ENCODE measurements at regions not wholly inside any gene's neighbourhood (a gene's known extent, or its start where the extent isn't known, plus 50 kb on each side); places are given as distances from the start of the nearest gene placed in this dataset.

DNA sequence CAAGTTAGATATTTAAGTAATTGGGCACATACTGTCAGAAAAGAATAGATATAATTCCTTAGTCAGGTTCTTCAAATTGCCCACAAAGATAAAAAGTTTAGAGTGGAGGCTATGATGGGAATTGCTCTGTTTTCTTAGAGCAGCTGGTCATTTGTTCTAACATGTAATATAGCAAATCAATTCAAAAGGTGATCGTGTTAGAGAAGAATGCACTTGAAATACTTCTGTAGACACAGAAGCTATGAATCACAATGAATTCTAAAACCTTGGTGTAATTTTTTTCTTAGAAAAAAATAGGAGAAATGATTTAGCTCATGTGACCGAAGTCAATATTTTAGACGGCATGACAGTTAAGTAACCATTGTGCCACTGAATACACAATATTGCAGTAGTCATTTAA, 918.1 kb upstream of the LRATD1 start:
- CTCF ChIA-PET, result no interaction called here

DNA sequence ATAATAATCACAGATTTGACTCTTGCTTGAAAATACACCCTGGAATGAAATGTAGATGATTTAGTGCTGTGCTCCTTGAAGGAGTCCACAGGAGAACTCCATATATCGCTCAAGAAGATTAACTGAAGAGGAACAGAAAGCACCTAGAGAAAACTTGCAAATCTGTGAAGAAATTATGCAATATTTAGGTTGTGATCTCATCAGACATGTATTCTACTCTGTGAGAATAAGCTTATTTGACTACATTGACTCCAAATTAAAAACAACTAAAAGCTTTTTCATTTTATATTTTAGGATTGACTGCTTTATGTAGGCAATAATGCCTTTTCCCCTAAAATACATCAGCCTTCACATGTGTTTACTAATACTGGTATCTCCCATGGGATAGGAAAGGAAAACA, 906.6 kb upstream of the LRATD1 start:
- ChIA-PET CTCF (no interaction called here), POLR2A (no interaction called here)
- Mint-ChIP-seq H3K27ac (no peak overlapping the region), H3K4me3 (no peak overlapping the region), H3K36me3 (no peaks in the 10 kb centered on the region), H3K4me1 (no peaks in the 10 kb centered on the region), H3K9me3 (peaks cover 6% of the 10 kb centered on the region), H3K27me3 (ENCODE audit: low read depth) (peaks cover 3% of the 10 kb centered on the region; the same call in 1 of the 2 replicates)
- DNase-seq (ENCODE audit: low spot score), result no peak
- no peak for TF ChIP-seq TEAD1 (CRISPR knock-in tag; IDR thresholded peaks at IDR 0.05)
- TF ChIP-seq PRRX2 (CRISPR knock-in tag; IDR thresholded peaks at IDR 0.05), result no peak
- TF ChIP-seq, protein P1, sequence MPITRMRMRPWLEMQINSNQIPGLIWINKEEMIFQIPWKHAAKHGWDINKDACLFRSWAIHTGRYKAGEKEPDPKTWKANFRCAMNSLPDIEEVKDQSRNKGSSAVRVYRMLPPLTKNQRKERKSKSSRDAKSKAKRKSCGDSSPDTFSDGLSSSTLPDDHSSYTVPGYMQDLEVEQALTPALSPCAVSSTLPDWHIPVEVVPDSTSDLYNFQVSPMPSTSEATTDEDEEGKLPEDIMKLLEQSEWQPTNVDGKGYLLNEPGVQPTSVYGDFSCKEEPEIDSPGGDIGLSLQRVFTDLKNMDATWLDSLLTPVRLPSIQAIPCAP (CRISPR knock-in tag; IDR thresholded peaks at IDR 0.05), result no peak
- ATAC-seq, result no peak

More for the DNA sequence above, 918.1 kb upstream of the LRATD1 start:
- peaks cover 3% of the 10 kb centered on the region for H3K4me1 Mint-ChIP-seq
- H3K27me3 Mint-ChIP-seq (ENCODE audit: low read depth), result no peaks in the 10 kb centered on the region; the same call in 1 of the 2 replicates
- H3K27ac Mint-ChIP-seq, result no peak overlapping the region
- no peak overlapping the region for H3K4me3 Mint-ChIP-seq
- no peaks in the 10 kb centered on the region for H3K36me3 Mint-ChIP-seq
- POLR2A ChIA-PET, result no interaction called here
- ATAC-seq (no peak), DNase-seq (ENCODE audit: low spot score) (no peak)
- TF ChIP-seq ETV6 (CRISPR knock-in tag; IDR thresholded peaks at IDR 0.05), result no peak
- TF ChIP-seq FOXK1 (CRISPR knock-in tag; IDR thresholded peaks at IDR 0.05), result no peak
- no peak for TF ChIP-seq ZNF396 (CRISPR knock-in tag; IDR thresholded peaks at IDR 0.05; ENCODE audit: borderline replicate concordance)
- TF ChIP-seq, protein P2, sequence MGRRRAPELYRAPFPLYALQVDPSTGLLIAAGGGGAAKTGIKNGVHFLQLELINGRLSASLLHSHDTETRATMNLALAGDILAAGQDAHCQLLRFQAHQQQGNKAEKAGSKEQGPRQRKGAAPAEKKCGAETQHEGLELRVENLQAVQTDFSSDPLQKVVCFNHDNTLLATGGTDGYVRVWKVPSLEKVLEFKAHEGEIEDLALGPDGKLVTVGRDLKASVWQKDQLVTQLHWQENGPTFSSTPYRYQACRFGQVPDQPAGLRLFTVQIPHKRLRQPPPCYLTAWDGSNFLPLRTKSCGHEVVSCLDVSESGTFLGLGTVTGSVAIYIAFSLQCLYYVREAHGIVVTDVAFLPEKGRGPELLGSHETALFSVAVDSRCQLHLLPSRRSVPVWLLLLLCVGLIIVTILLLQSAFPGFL (CRISPR knock-in tag; IDR thresholded peaks at IDR 0.05; ENCODE audit: borderline replicate concordance), result no peak
- TF ChIP-seq, protein P3, sequence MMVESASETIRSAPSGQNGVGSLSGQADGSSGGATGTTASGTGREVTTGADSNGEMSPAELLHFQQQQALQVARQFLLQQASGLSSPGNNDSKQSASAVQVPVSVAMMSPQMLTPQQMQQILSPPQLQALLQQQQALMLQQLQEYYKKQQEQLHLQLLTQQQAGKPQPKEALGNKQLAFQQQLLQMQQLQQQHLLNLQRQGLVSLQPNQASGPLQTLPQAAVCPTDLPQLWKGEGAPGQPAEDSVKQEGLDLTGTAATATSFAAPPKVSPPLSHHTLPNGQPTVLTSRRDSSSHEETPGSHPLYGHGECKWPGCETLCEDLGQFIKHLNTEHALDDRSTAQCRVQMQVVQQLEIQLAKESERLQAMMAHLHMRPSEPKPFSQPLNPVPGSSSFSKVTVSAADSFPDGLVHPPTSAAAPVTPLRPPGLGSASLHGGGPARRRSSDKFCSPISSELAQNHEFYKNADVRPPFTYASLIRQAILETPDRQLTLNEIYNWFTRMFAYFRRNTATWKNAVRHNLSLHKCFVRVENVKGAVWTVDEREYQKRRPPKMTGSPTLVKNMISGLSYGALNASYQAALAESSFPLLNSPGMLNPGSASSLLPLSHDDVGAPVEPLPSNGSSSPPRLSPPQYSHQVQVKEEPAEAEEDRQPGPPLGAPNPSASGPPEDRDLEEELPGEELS (CRISPR knock-in tag; IDR thresholded peaks at IDR 0.05), result no peak
- TF ChIP-seq, protein P4, sequence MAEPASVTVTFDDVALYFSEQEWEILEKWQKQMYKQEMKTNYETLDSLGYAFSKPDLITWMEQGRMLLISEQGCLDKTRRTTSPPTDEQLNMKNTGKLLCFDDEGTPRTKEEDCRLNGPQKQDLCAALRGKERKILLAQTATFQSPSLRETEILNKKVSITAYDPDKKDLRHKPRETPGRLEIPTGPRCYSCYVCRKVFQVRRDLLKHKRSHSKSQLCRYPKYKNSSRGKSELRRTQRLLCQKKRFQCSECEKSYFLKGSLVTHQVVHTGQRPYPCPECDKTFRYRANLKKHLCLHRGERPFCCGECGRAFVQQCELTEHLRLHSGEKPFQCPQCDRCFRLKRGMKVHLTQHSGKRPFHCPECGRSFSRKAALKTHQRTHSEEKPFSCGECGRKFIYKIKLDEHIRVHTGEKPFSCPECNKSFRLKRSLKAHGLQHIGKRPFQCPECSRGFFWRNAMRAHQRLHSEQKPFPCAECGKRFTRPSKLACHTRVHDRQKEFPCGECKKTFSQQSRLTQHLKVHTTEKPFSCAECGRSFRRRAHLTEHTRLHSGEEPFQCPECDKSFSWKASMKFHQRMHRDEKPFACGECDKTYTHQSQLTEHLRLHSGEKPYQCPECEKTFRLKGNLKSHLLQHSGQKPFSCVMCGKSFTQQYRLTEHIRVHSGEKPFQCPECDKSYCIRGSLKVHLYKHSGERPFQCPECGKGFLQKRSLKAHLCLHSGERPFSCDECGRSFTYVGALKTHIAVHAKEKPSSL (CRISPR knock-in tag; conservative IDR thresholded peaks at IDR 0.05), result no peak
- peaks cover 5% of the 10 kb centered on the region; the same call in 1 of the 2 replicates for H3K9me3 Mint-ChIP-seq

DNA sequence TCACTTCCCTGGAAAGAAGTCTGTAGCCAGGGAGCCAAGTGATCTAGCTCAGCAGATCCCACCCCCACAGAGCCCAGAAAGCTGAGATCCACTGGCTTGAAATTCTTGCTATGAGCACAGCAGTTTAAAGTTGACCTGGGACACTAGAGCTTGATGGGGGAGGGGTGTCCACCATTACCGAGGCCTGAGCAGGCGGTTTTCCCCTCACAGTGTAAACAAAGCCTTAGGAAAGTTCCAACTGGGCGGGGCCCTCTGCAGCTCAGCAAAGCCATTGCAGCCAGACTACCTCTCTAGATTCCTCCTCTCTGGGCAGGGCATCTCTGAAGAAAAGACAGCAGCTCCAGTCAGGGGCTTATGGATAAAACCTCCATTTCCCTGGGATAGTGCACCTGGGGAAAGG, 887.2 kb upstream of the LRATD1 start:
- ATAC-seq (peak; percentile 98), DNase-seq (ENCODE audit: low spot score) (peak; percentile 67)
- Mint-ChIP-seq H3K9me3 (peaks cover 63% of the 10 kb centered on the region), H3K36me3 (peaks cover 61% of the 10 kb centered on the region), H3K4me1 (peaks cover 37% of the 10 kb centered on the region), H3K27ac (no peak overlapping the region), H3K4me3 (no peak overlapping the region), H3K27me3 (ENCODE audit: low read depth) (peaks cover 7% of the 10 kb centered on the region)
- ChIA-PET POLR2A (no interaction called here), CTCF (interaction anchor here (1.0 kb wide), 1 partner anchor 889 kb away, joined by 3 read pairs; no protein-coding TSS in a partner anchor)
- TF ChIP-seq, protein P5, sequence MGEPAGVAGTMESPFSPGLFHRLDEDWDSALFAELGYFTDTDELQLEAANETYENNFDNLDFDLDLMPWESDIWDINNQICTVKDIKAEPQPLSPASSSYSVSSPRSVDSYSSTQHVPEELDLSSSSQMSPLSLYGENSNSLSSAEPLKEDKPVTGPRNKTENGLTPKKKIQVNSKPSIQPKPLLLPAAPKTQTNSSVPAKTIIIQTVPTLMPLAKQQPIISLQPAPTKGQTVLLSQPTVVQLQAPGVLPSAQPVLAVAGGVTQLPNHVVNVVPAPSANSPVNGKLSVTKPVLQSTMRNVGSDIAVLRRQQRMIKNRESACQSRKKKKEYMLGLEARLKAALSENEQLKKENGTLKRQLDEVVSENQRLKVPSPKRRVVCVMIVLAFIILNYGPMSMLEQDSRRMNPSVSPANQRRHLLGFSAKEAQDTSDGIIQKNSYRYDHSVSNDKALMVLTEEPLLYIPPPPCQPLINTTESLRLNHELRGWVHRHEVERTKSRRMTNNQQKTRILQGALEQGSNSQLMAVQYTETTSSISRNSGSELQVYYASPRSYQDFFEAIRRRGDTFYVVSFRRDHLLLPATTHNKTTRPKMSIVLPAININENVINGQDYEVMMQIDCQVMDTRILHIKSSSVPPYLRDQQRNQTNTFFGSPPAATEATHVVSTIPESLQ (CRISPR knock-in tag; IDR thresholded peaks at IDR 0.05), result no peak
- TF ChIP-seq FOXK1 (CRISPR knock-in tag; IDR thresholded peaks at IDR 0.05), result peak; percentile 39; the same call in 1 of the 2 replicates
- TF ChIP-seq IRF2 (CRISPR knock-in tag; IDR thresholded peaks at IDR 0.05; ENCODE audit: borderline replicate concordance, low read depth), result no peak
- TF ChIP-seq, protein P6, sequence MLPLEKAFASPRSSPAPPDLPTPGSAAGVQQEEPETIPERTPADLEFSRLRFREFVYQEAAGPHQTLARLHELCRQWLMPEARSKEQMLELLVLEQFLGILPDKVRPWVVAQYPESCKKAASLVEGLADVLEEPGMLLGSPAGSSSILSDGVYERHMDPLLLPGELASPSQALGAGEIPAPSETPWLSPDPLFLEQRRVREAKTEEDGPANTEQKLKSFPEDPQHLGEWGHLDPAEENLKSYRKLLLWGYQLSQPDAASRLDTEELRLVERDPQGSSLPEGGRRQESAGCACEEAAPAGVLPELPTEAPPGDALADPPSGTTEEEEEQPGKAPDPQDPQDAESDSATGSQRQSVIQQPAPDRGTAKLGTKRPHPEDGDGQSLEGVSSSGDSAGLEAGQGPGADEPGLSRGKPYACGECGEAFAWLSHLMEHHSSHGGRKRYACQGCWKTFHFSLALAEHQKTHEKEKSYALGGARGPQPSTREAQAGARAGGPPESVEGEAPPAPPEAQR (CRISPR knock-in tag; IDR thresholded peaks at IDR 0.05), result no peak
- TF ChIP-seq, protein P7, sequence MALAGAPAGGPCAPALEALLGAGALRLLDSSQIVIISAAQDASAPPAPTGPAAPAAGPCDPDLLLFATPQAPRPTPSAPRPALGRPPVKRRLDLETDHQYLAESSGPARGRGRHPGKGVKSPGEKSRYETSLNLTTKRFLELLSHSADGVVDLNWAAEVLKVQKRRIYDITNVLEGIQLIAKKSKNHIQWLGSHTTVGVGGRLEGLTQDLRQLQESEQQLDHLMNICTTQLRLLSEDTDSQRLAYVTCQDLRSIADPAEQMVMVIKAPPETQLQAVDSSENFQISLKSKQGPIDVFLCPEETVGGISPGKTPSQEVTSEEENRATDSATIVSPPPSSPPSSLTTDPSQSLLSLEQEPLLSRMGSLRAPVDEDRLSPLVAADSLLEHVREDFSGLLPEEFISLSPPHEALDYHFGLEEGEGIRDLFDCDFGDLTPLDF (CRISPR knock-in tag; IDR thresholded peaks at IDR 0.05), result no peak
- TF ChIP-seq ZNF121 (CRISPR knock-in tag; IDR thresholded peaks at IDR 0.05), result no peak
- TF ChIP-seq, protein P1 (CRISPR knock-in tag; IDR thresholded peaks at IDR 0.05), result no peak

Measured in WTC11 (cell line).